ENCODE measurements at regions not wholly inside any gene's neighbourhood (a gene's known extent, or its start where the extent isn't known, plus 50 kb on each side); places are given as distances from the start of the nearest gene placed in this dataset.

GRCh38 chr13:40152145-40152544 is 496.7 kb downstream of the COG6 start:
- no peak for DNase-seq

GRCh38 chr13:40152922-40153321 is 497.5 kb downstream of the COG6 start:
- no peak for DNase-seq

GRCh38 chr13:40153516-40153915 is 498.1 kb downstream of the COG6 start:
- no peak for DNase-seq

- DNase-seq: no peak
These were observed 499.7 kb downstream of the COG6 start for GRCh38 chr13:40155201-40155600.

GRCh38 chr13:40158218-40158617 is 502.8 kb downstream of the COG6 start:
- no peak for DNase-seq

GRCh38 chr13:40158757-40159156 is 503.3 kb downstream of the COG6 start:
- DNase-seq: no peak

- no peak for DNase-seq
These were observed 504.3 kb downstream of the COG6 start for GRCh38 chr13:40159736-40160135.

- no peak for DNase-seq
These were observed 505.3 kb downstream of the COG6 start for GRCh38 chr13:40160618-40161350.

GRCh38 chr13:40161351-40161810 is 505.1 kb downstream of the FOXO1 start:
- DNase-seq: no peak

- no peak for DNase-seq
These were observed 504.5 kb downstream of the FOXO1 start for GRCh38 chr13:40161931-40162330.

GRCh38 chr13:40163066-40164000 is 503.1 kb downstream of the FOXO1 start:
- no peak for DNase-seq

- DNase-seq: no peak
These were observed 502.3 kb downstream of the FOXO1 start for GRCh38 chr13:40164133-40164532.

- no peak for DNase-seq
These were observed 501.0 kb downstream of the FOXO1 start for GRCh38 chr13:40165316-40165932.

- no peak for DNase-seq
These were observed 499.1 kb downstream of the FOXO1 start for GRCh38 chr13:40167327-40167726.

GRCh38 chr13:40168425-40169166 is 497.8 kb downstream of the FOXO1 start:
- DNase-seq: no peak

GRCh38 chr13:40169476-40169875 is 497.0 kb downstream of the FOXO1 start:
- no peak for DNase-seq

GRCh38 chr13:40170091-40170490 is 496.4 kb downstream of the FOXO1 start:
- no peak for DNase-seq

GRCh38 chr13:40170982-40171381 is 495.5 kb downstream of the FOXO1 start:
- DNase-seq: no peak

GRCh38 chr13:40171566-40171965 is 494.9 kb downstream of the FOXO1 start:
- DNase-seq: no peak

GRCh38 chr13:40172149-40172591 is 494.3 kb downstream of the FOXO1 start:
- DNase-seq: no peak

- no peak for DNase-seq
These were observed 493.6 kb downstream of the FOXO1 start for GRCh38 chr13:40172878-40173277.

GRCh38 chr13:40175639-40176038 is 490.8 kb downstream of the FOXO1 start:
- DNase-seq: no peak

- DNase-seq: no peak
These were observed 490.2 kb downstream of the FOXO1 start for GRCh38 chr13:40176242-40176641.

Data from NCI-H1092 (cell line).